ENCODE measurements at regions not wholly inside any gene's neighbourhood (a gene's known extent, or its start where the extent isn't known, plus 50 kb on each side); places are given as distances from the start of the nearest gene placed in this dataset.

GRCh38 chr6:23562554-23562953, 563.5 kb upstream of the NRSN1 start:
- TF ChIP-seq, protein P1, sequence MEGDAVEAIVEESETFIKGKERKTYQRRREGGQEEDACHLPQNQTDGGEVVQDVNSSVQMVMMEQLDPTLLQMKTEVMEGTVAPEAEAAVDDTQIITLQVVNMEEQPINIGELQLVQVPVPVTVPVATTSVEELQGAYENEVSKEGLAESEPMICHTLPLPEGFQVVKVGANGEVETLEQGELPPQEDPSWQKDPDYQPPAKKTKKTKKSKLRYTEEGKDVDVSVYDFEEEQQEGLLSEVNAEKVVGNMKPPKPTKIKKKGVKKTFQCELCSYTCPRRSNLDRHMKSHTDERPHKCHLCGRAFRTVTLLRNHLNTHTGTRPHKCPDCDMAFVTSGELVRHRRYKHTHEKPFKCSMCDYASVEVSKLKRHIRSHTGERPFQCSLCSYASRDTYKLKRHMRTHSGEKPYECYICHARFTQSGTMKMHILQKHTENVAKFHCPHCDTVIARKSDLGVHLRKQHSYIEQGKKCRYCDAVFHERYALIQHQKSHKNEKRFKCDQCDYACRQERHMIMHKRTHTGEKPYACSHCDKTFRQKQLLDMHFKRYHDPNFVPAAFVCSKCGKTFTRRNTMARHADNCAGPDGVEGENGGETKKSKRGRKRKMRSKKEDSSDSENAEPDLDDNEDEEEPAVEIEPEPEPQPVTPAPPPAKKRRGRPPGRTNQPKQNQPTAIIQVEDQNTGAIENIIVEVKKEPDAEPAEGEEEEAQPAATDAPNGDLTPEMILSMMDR (IDR thresholded peaks at IDR 0.05), result no peak
- TF ChIP-seq POLR2A (IDR thresholded peaks at IDR 0.05), result no peak

All from right lobe of liver (tissue), 4 donors.